Neural cell (in vitro differentiated cells): ENCODE measurements at regions not wholly inside any gene's neighbourhood (a gene's known extent, or its start where the extent isn't known, plus 50 kb on each side); places are given as distances from the start of the nearest gene placed in this dataset.

Source experiments
- CTCF ChIP-seq: fragments of 450-650 bp; IDR thresholded peaks from 2 replicates; pipeline ENCODE4 v1.5.1; 2014; ENCODE audit warnings: antibody characterized with exemption, mild to moderate bottlenecking, moderate library complexity; ENCODE audit not compliant: poor library complexity, severe bottlenecking
- TAF1 ChIP-seq: IDR thresholded peaks from 2 replicates; pipeline ENCODE4 v1.6.1; 2012; ENCODE audit warnings: low read depth

GRCh38 chr9:84481231-84481630 is 140.7 kb upstream of the SLC28A3 start:
- no peak for TF ChIP-seq CTCF
- no peak for TF ChIP-seq TAF1
